OCI-LY7 (cell line): ENCODE measurements at regions not wholly inside any gene's neighbourhood (a gene's known extent, or its start where the extent isn't known, plus 50 kb on each side); places are given as distances from the start of the nearest gene placed in this dataset.

Source experiments
- BruUV-seq: library from RNA; stranded (reverse); fragments of 400-500 nt; replicated peaks from 2 replicates; lab custom pipeline; 2021; lab: Mats Ljungman, UMichigan
- CTCF ChIA-PET: fragments of 300-600 bp; sonication (Branson Sonifier 250); formaldehyde crosslinking; loops from one replicate; lab custom pipeline; 2022; ENCODE audit warnings: antibody characterized with exemption; ENCODE audit not compliant: unreplicated experiment; lab: Charles Lee
- POLR2A ChIA-PET: fragments of 300-600 bp; sonication (Branson Sonifier 250); formaldehyde crosslinking; loops from one replicate; lab custom pipeline; 2022; ENCODE audit warnings: antibody characterized with exemption; lab: Charles Lee
- DNase-seq: peaks from one replicate; pipeline ENCODE4 v3.0.0-alpha.2; 2015; ENCODE audit warnings: low spot score
- H2AFZ ChIP-seq: fragments of 200-600 bp; sonication (generic), shearing (Covaris generic); 2 replicates; pipeline ENCODE4 v1.6.1; 2014; ENCODE audit warnings: mild to moderate bottlenecking, antibody characterized with exemption, low read length, moderate library complexity
- H3K27ac ChIP-seq: fragments of 200-600 bp; sonication (generic); 2 replicates; pipeline ENCODE4 v1.5.1; 2014; ENCODE audit warnings: mixed run types, low read depth, mild to moderate bottlenecking, moderate library complexity, low read length, inconsistent platforms; ENCODE audit not compliant: poor library complexity, severe bottlenecking
- H3K36me3 ChIP-seq: fragments of 200-600 bp; sonication (generic); 2 replicates; pipeline ENCODE4 v1.6.1; 2014; ENCODE audit warnings: mild to moderate bottlenecking, antibody characterized with exemption, low read length, moderate library complexity, mixed read lengths; ENCODE audit not compliant: insufficient read depth
- H3K4me1 ChIP-seq: fragments of 200-600 bp; sonication (generic); 2 replicates; pipeline ENCODE4 v1.5.1; 2014; ENCODE audit warnings: mild to moderate bottlenecking, low read length; ENCODE audit not compliant: insufficient read depth, poor library complexity, severe bottlenecking
- H3K4me2 ChIP-seq: fragments of 200-600 bp; sonication (generic); 2 replicates; pipeline ENCODE4 v1.6.1; 2014; ENCODE audit warnings: mild to moderate bottlenecking, low read length
- H3K4me3 ChIP-seq: fragments of 200-600 bp; sonication (generic); 2 replicates; pipeline ENCODE4 v1.5.1; 2014; ENCODE audit warnings: mild to moderate bottlenecking, low read depth, low read length; ENCODE audit not compliant: poor library complexity, severe bottlenecking
- H3K79me2 ChIP-seq: fragments of 200-600 bp; sonication (generic); 2 replicates; pipeline ENCODE4 v1.6.1; 2016; ENCODE audit warnings: low read depth, mild to moderate bottlenecking, low read length, moderate library complexity, mixed read lengths; ENCODE audit not compliant: insufficient read depth
- H3K9me2 ChIP-seq: fragments of 200-600 bp; sonication (generic); 2 replicates; pipeline ENCODE4 v1.6.1; 2016; ENCODE audit warnings: mild to moderate bottlenecking, low read length, mixed read lengths; ENCODE audit not compliant: insufficient read depth
- H3K9me3 ChIP-seq: fragments of 200-600 bp; sonication (generic); 2 replicates; pipeline ENCODE4 v1.6.1; 2014; ENCODE audit warnings: mild to moderate bottlenecking, mixed run types, low read length, mixed read lengths
- H4K20me1 ChIP-seq: fragments of 200-600 bp; sonication (generic); 2 replicates; pipeline ENCODE4 v1.6.1; 2014; ENCODE audit warnings: mild to moderate bottlenecking, antibody characterized with exemption, low read length, moderate library complexity, mixed read lengths; ENCODE audit not compliant: insufficient read depth
- CTCF ChIP-seq: fragments of 200-600 bp; sonication (generic); conservative IDR thresholded peaks from 2 replicates; pipeline ENCODE4 v1.5.1; 2014; ENCODE audit warnings: mild to moderate bottlenecking, antibody characterized with exemption, low read length, moderate library complexity, mixed read lengths
- EZH2phosphoT487 ChIP-seq: fragments of 200-600 bp; sonication (generic); IDR thresholded peaks from 2 replicates; pipeline ENCODE4 v1.6.1; 2018; ENCODE audit warnings: low read depth, borderline replicate concordance, mild to moderate bottlenecking, mixed run types, antibody characterized with exemption, low read length, moderate library complexity, mixed read lengths
- intact Hi-C: fragments of 100-400 bp; cut with micrococcal nuclease; formaldehyde crosslinking; loops from one replicate; pipeline ENCODE4 v1.10.0; 2022; ENCODE audit not compliant: unreplicated experiment

- TF ChIP-seq EZH2phosphoT487 (no peak), CTCF (no peak)
- POLR2A ChIA-PET = interaction anchor here (1.0 kb wide), 1 partner anchor 12 kb away, joined by 3 read pairs; no protein-coding TSS in a partner anchor
These were observed 211.9 kb upstream of the GRM3 start for GRCh38 chr7:86431761-86432160.

GRCh38 chr7:86411814-86412213 lies 231.9 kb upstream of the GRM3 start:
- H3K4me3 ChIP-seq = no peak overlapping the region
- H3K9me2 ChIP-seq = no peaks in the 10 kb centered on the region
- no peaks in the 10 kb centered on the region for H3K36me3 ChIP-seq
- no peaks in the 10 kb centered on the region for H3K79me2 ChIP-seq
- no peak for TF ChIP-seq EZH2phosphoT487
- TF ChIP-seq CTCF = no peak
- ChIA-PET POLR2A (interaction anchor here (1.6 kb wide), 1 partner anchor 18 kb away, joined by 3 read pairs; no protein-coding TSS in a partner anchor), CTCF (no interaction called here)
- BruUV-seq = no TSS peak
- no peak for DNase-seq
- H3K4me2 ChIP-seq = no peak overlapping the region
- no peak overlapping the region; the same call in 1 of the 2 replicates for H2AFZ ChIP-seq
- intact Hi-C loops = no loop called here
- no peaks in the 10 kb centered on the region; the same call in 1 of the 2 replicates for H3K9me3 ChIP-seq
- H3K4me1 ChIP-seq = no peaks in the 10 kb centered on the region
- no peaks in the 10 kb centered on the region for H4K20me1 ChIP-seq
- no peak overlapping the region for H3K27ac ChIP-seq

More at GRCh38 chr7:86431761-86432160, 211.9 kb upstream of the GRM3 start:
- BruUV-seq = no TSS peak
- no peak for DNase-seq
- Histone ChIP-seq H3K4me1 (no peaks in the 10 kb centered on the region), H2AFZ (no peak overlapping the region), H3K4me2 (no peak overlapping the region), H3K9me2 (no peaks in the 10 kb centered on the region), H3K79me2 (no peaks in the 10 kb centered on the region), H3K27ac (no peak overlapping the region), H3K9me3 (no peaks in the 10 kb centered on the region), H4K20me1 (no peaks in the 10 kb centered on the region), H3K4me3 (no peak overlapping the region), H3K36me3 (no peaks in the 10 kb centered on the region)
- CTCF ChIA-PET = no interaction called here
- intact Hi-C loops = no loop called here

- no TSS peak for BruUV-seq
- Histone ChIP-seq H3K79me2 (no peaks in the 10 kb centered on the region), H3K4me1 (no peaks in the 10 kb centered on the region), H3K27ac (no peak overlapping the region), H2AFZ (no peak overlapping the region), H3K9me2 (no peaks in the 10 kb centered on the region), H3K9me3 (no peaks in the 10 kb centered on the region; the same call in 1 of the 2 replicates), H3K4me2 (no peak overlapping the region), H3K4me3 (no peak overlapping the region), H4K20me1 (no peaks in the 10 kb centered on the region), H3K36me3 (no peaks in the 10 kb centered on the region)
- ChIA-PET CTCF (no interaction called here), POLR2A (interaction anchor here (0.6 to 1.1 kb wide), 2 partner anchors 10 to 330 kb away, joined by 3 read pairs; no protein-coding TSS in a partner anchor)
- no peak for DNase-seq
- intact Hi-C loops = no loop called here
- TF ChIP-seq EZH2phosphoT487 (no peak), CTCF (no peak)
These were observed 236.4 kb upstream of the GRM3 start for GRCh38 chr7:86407291-86407690.
